GM12801 (cell line): ENCODE measurements at regions not wholly inside any gene's neighbourhood (a gene's known extent, or its start where the extent isn't known, plus 50 kb on each side); places are given as distances from the start of the nearest gene placed in this dataset.

Experiments
- TF ChIP-seq, protein P1 (sequence below): IDR thresholded peaks from one replicate; pipeline ENCODE4 v1.5.1; 2011; ENCODE audit warnings: control low read depth; ENCODE audit not compliant: insufficient read length; ENCODE audit errors: extremely low read depth

- TF ChIP-seq, protein P1, sequence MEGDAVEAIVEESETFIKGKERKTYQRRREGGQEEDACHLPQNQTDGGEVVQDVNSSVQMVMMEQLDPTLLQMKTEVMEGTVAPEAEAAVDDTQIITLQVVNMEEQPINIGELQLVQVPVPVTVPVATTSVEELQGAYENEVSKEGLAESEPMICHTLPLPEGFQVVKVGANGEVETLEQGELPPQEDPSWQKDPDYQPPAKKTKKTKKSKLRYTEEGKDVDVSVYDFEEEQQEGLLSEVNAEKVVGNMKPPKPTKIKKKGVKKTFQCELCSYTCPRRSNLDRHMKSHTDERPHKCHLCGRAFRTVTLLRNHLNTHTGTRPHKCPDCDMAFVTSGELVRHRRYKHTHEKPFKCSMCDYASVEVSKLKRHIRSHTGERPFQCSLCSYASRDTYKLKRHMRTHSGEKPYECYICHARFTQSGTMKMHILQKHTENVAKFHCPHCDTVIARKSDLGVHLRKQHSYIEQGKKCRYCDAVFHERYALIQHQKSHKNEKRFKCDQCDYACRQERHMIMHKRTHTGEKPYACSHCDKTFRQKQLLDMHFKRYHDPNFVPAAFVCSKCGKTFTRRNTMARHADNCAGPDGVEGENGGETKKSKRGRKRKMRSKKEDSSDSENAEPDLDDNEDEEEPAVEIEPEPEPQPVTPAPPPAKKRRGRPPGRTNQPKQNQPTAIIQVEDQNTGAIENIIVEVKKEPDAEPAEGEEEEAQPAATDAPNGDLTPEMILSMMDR, result no peak
These were observed 374.7 kb downstream of the NPHP4 start for GRCh38 chr1:5617546-5617945.

- TF ChIP-seq, protein P1, result no peak
These were observed 375.1 kb downstream of the NPHP4 start for GRCh38 chr1:5617179-5617520.

GRCh38 chr1:5616366-5617178 is 375.7 kb downstream of the NPHP4 start:
- TF ChIP-seq, protein P1, result no peak

GRCh38 chr1:5615076-5615475 is 377.1 kb downstream of the NPHP4 start:
- TF ChIP-seq, protein P1, result no peak

- TF ChIP-seq, protein P1, result no peak
These were observed 378.3 kb downstream of the NPHP4 start for GRCh38 chr1:5613900-5614299.

DNA sequence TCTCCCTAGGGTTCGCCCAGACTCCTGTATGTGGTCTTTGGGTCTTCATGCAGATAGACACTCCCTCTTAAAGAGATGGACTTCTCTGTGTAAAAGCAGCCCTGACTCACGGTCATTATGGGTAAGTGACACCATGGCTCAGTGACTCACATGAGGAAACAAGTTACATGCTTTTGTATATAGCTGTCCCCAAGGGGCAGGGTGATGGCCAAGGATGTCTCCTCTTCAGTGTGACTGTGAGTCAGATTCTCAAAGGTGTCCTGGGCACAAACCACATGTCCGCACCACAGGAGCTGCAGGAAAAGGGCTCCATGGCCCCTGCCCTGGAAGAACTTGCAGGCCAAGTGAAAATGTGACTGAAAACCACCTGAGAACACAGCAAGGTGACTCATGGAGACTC is 380.4 kb downstream of the NPHP4 start:
- TF ChIP-seq, protein P1, result no peak

DNA sequence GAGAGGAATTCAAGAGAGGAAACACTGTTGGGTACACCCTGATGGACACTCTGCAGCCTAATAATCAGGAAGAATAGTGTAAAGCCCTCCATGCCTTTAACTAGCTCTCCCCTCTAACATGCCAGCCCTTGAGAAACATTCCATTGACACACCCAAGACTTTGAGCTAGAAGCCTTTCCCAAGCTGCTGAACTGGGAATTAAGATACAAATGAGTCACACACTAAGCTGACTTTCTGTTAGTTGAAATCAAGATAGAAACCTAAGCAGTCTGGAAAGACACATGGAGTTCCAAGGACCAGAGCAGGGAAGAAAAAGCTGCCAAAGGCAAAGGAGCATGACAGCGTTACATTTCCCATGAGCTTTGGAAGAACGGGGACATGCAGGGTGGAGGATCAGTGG is 380.8 kb downstream of the NPHP4 start:
- TF ChIP-seq, protein P1, result no peak

DNA sequence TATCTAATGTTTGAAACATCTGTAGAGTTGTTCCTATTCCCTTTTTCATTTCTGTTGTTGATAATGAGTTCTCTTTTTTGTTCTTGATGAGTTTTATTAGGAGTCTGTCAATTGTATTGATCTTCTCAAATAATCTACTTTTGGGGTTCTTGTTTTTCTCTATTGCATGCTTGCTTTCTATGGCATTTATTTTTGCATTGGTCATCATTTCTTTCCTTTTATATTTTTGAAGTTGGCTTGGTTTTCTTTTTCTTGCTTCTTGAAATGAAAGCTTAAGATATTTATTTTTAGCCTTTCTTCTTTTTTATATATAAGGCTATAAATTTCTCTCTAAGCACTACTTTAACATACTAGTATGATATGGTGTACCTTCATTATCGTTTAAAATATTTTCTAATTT is 381.8 kb downstream of the NPHP4 start:
- TF ChIP-seq, protein P1, result no peak
